H1 (cell line): ENCODE measurements at regions not wholly inside any gene's neighbourhood (a gene's known extent, or its start where the extent isn't known, plus 50 kb on each side); places are given as distances from the start of the nearest gene placed in this dataset.

Source experiments
- EP300 ChIP-seq, 2 experiments: IDR thresholded peaks; 1 replicate in 1 of 2; 2 replicates in 1 of 2; pipeline ENCODE4 v1.6.1; 2011 to 2012; ENCODE audit warnings: low read depth in 2 of 2, low read length in 2 of 2, mild to moderate bottlenecking in 2 of 2, borderline replicate concordance in 1 of 2, inconsistent platforms in 1 of 2, moderate library complexity in 1 of 2
- KDM1A ChIP-seq: fragments of 200-600, 300-600 bp; sonication (generic); IDR thresholded peaks from 2 replicates; pipeline ENCODE4 v1.7.1; 2016; ENCODE audit warnings: mild to moderate bottlenecking, low read length, borderline replicate concordance
- POLR2AphosphoS5 ChIP-seq: IDR thresholded peaks from 2 replicates; pipeline ENCODE4 v1.6.1; 2011; ENCODE audit warnings: low read depth, low read length
- RBBP5 ChIP-seq: IDR thresholded peaks from 2 replicates; pipeline ENCODE4 v1.7.1; 2012; ENCODE audit warnings: low read depth, mild to moderate bottlenecking, inconsistent platforms, low read length, moderate library complexity, borderline replicate concordance
- TF ChIP-seq, protein P1 (sequence below), 3 experiments: IDR thresholded peaks; 1 replicate in 2 of 3; 2 replicates in 1 of 3; pipeline versions ENCODE4 v1.5.1 to v1.6.1; 2011; ENCODE audit warnings: low read length in 3 of 3, mild to moderate bottlenecking in 3 of 3, inconsistent platforms in 2 of 3, low read depth in 1 of 3, moderate library complexity in 1 of 3; ENCODE audit not compliant: insufficient read depth in 1 of 3; ENCODE audit errors: control extremely low read depth in 1 of 3

DNA sequence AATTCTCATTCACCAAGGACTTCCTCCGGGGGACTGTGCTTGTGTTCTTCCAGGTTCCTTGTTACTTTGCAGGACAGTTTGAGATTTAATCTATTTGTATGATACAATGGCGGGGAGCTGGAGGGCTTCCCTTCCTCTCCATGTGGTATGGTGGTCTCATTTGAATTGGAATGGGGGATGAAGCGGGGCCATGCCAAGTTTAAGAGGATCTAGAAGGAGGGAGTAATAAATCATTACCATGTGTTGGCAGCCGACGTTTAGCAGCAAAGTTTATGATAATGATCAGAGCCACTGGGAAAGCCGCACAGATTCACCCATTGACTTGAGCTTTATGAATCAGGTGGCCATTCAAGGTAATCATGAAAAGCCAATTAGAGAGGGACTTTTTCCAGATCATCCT lies 355.1 kb upstream of the MGMT start:
- no peak for TF ChIP-seq POLR2AphosphoS5
- TF ChIP-seq, protein P1, sequence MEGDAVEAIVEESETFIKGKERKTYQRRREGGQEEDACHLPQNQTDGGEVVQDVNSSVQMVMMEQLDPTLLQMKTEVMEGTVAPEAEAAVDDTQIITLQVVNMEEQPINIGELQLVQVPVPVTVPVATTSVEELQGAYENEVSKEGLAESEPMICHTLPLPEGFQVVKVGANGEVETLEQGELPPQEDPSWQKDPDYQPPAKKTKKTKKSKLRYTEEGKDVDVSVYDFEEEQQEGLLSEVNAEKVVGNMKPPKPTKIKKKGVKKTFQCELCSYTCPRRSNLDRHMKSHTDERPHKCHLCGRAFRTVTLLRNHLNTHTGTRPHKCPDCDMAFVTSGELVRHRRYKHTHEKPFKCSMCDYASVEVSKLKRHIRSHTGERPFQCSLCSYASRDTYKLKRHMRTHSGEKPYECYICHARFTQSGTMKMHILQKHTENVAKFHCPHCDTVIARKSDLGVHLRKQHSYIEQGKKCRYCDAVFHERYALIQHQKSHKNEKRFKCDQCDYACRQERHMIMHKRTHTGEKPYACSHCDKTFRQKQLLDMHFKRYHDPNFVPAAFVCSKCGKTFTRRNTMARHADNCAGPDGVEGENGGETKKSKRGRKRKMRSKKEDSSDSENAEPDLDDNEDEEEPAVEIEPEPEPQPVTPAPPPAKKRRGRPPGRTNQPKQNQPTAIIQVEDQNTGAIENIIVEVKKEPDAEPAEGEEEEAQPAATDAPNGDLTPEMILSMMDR (IDR thresholded peaks at IDR 0.05; ENCODE audit: control extremely low read depth in 1 of 3, insufficient read depth in 1 of 3, low read depth in 1 of 3, low read length in 3 of 3): no peak
- no peak for TF ChIP-seq EP300 (IDR thresholded peaks at IDR 0.05; ENCODE audit: borderline replicate concordance in 1 of 2, low read depth in 2 of 2, low read length in 2 of 2)
- TF ChIP-seq KDM1A: no peak
- TF ChIP-seq RBBP5: no peak
